PC-3 (cell line): ENCODE measurements at regions not wholly inside any gene's neighbourhood (a gene's known extent, or its start where the extent isn't known, plus 50 kb on each side); places are given as distances from the start of the nearest gene placed in this dataset.
"Not testable (repeated sequence)": the region's sequence is repeated elsewhere in the genome, so short reads cannot be mapped to it uniquely, and the experiment has no call there.

Source experiments
- ATAC-seq: fragments of 200-7000 bp; cut with Tn5 transposase; 2 replicates; pipeline ENCODE4 v1.9.1; 2020; ENCODE audit warnings: mild to moderate bottlenecking, moderate library complexity
- BruUV-seq: library from RNA; stranded (reverse); fragments of 400-500 nt; replicated peaks from 2 replicates; lab custom pipeline; 2021; lab: Mats Ljungman, UMichigan
- CTCF ChIA-PET: fragments of 300-600 bp; sonication (Branson Sonifier 250); formaldehyde crosslinking; loops from one replicate; lab custom pipeline; 2022; ENCODE audit warnings: antibody characterized with exemption; lab: Charles Lee
- POLR2A ChIA-PET: fragments of 300-600 bp; sonication (Branson Sonifier 250); formaldehyde crosslinking; loops from one replicate; lab custom pipeline; 2022; ENCODE audit warnings: antibody characterized with exemption; ENCODE audit not compliant: unreplicated experiment; lab: Charles Lee
- DNase-seq: peaks from one replicate; pipeline ENCODE4 v3.0.0-alpha.2; 2015
- H2AFZ ChIP-seq: fragments of 300-600 bp; sonication (generic); 2 replicates; pipeline ENCODE4 v1.6.0; 2016; ENCODE audit warnings: antibody characterized with exemption, low read length
- H3F3A ChIP-seq: fragments of 300-600 bp; sonication (generic); one replicate; pipeline ENCODE4 v1.6.0; 2017; ENCODE audit warnings: antibody characterized with exemption, low read length, control low read depth, mild to moderate bottlenecking; ENCODE audit not compliant: unreplicated experiment
- H3K27ac ChIP-seq: fragments of 300-600 bp; sonication (generic); 2 replicates; pipeline ENCODE4 v1.5.1; 2016; ENCODE audit warnings: mild to moderate bottlenecking, low read length
- H3K27me3 ChIP-seq: fragments of 300-600 bp; sonication (generic); 2 replicates; pipeline ENCODE4 v1.6.1; 2016; ENCODE audit warnings: low read length, mixed read lengths
- H3K36me3 ChIP-seq: fragments of 300-600 bp; sonication (generic); 2 replicates; pipeline ENCODE4 v1.6.1; 2016; ENCODE audit warnings: low read depth, mixed run types, low read length, mixed read lengths
- H3K4me1 ChIP-seq: fragments of 300-600 bp; sonication (generic); 2 replicates; pipeline ENCODE4 v1.5.1; 2016; ENCODE audit warnings: low read length; ENCODE audit not compliant: insufficient read depth
- H3K4me2 ChIP-seq: fragments of 300-600 bp; sonication (generic); 2 replicates; pipeline ENCODE4 v1.6.0; 2016; ENCODE audit warnings: low read length
- H3K4me3 ChIP-seq: fragments of 300-600 bp; sonication (generic); 2 replicates; pipeline ENCODE4 v1.5.1; 2016; ENCODE audit warnings: mild to moderate bottlenecking, low read length, mixed read lengths
- H3K79me2 ChIP-seq: fragments of 300-600 bp; sonication (generic); 2 replicates; pipeline ENCODE4 v1.6.1; 2017; ENCODE audit warnings: low read length, mixed read lengths
- H3K9ac ChIP-seq: fragments of 300-600 bp; sonication (generic); 2 replicates; pipeline ENCODE4 v1.6.0; 2016; ENCODE audit warnings: mild to moderate bottlenecking, low read length
- H3K9me2 ChIP-seq: fragments of 300-600 bp; sonication (generic); replicated peaks from 2 replicates; pipeline ENCODE4 v1.6.1; 2016; ENCODE audit warnings: mixed run types, low read length, mixed read lengths
- H3K9me3 ChIP-seq: fragments of 300-600 bp; sonication (generic); 2 replicates; pipeline ENCODE4 v1.6.1; 2016; ENCODE audit warnings: low read length, mixed read lengths
- H4K20me1 ChIP-seq: fragments of 300-600 bp; sonication (generic); 2 replicates; pipeline ENCODE4 v1.6.1; 2016; ENCODE audit warnings: low read length, mixed read lengths
- EZH2 ChIP-seq: fragments of 300-600 bp; sonication (generic); IDR thresholded peaks from one replicate; pipeline ENCODE4 v1.6.1; 2017; ENCODE audit warnings: antibody characterized with exemption, mild to moderate bottlenecking, low read length; ENCODE audit not compliant: unreplicated experiment
- EZH2phosphoT487 ChIP-seq: fragments of 300-600 bp; sonication (generic); IDR thresholded peaks from 2 replicates; pipeline ENCODE4 v1.6.1; 2018; ENCODE audit warnings: mild to moderate bottlenecking, antibody characterized with exemption, low read length, borderline replicate concordance
- intact Hi-C: fragments of 100-400 bp; cut with micrococcal nuclease; formaldehyde crosslinking; loops from 2 replicates; pipeline ENCODE4 v1.9.0; 2023
- TF ChIP-seq, protein P1 (sequence below): fragments of 300-600 bp; sonication (generic); conservative IDR thresholded peaks from 2 replicates; pipeline ENCODE4 v1.5.1; 2017; ENCODE audit warnings: antibody characterized with exemption, low read depth, mild to moderate bottlenecking, low read length

DNA sequence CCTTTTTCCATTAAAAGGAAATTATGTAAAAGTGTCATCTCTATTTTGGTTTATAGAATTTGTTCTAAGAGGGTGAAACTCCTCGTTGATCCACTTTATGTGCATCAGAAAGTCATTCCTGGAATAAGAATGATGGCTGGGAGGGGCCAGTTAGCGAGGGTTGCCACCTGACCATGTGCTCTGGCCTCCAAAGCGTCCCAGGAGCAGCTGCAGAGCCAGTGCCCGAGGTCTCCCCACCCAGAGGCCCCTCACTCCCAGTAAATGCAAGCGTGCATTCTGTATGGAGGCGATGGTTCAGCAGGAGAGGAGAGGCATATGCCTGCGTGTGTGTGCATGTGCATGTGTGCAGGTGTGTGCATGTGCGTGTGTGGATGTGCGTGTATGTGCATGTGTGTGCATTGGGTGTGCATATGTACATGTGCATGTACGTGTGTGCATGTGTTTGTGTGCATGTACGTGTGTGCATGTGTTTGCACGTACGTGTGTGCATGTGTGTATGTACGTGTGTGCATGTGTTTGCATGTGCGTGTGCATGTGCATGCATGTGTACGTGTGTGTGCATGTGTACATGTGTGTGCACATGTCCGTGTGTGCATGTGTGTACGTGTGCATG, 345.8 kb downstream of the TEX29 start:
- no peak for TF ChIP-seq EZH2phosphoT487
- TF ChIP-seq, protein P1, sequence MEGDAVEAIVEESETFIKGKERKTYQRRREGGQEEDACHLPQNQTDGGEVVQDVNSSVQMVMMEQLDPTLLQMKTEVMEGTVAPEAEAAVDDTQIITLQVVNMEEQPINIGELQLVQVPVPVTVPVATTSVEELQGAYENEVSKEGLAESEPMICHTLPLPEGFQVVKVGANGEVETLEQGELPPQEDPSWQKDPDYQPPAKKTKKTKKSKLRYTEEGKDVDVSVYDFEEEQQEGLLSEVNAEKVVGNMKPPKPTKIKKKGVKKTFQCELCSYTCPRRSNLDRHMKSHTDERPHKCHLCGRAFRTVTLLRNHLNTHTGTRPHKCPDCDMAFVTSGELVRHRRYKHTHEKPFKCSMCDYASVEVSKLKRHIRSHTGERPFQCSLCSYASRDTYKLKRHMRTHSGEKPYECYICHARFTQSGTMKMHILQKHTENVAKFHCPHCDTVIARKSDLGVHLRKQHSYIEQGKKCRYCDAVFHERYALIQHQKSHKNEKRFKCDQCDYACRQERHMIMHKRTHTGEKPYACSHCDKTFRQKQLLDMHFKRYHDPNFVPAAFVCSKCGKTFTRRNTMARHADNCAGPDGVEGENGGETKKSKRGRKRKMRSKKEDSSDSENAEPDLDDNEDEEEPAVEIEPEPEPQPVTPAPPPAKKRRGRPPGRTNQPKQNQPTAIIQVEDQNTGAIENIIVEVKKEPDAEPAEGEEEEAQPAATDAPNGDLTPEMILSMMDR, result no peak
- TF ChIP-seq EZH2, result no peak
- no peak for ATAC-seq
- Histone ChIP-seq H3K9me2 (no peaks in the 10 kb centered on the region), H3K27ac (no peak overlapping the region), H3K4me3 (no peak overlapping the region), H2AFZ (no peak overlapping the region), H3K36me3 (no peaks in the 10 kb centered on the region), H3K4me2 (no peak overlapping the region), H3K4me1 (no peaks in the 10 kb centered on the region), H4K20me1 (no peaks in the 10 kb centered on the region), H3K79me2 (no peaks in the 10 kb centered on the region), H3F3A (no peaks in the 10 kb centered on the region), H3K9ac (no peak overlapping the region), H3K9me3 (no peaks in the 10 kb centered on the region), H3K27me3 (peaks cover 32% of the 10 kb centered on the region)
- CTCF ChIA-PET, result no interaction called here
- POLR2A ChIA-PET, result no interaction called here
- intact Hi-C loops, result no loop called here
- no peak for DNase-seq
- BruUV-seq, result no TSS peak

DNA sequence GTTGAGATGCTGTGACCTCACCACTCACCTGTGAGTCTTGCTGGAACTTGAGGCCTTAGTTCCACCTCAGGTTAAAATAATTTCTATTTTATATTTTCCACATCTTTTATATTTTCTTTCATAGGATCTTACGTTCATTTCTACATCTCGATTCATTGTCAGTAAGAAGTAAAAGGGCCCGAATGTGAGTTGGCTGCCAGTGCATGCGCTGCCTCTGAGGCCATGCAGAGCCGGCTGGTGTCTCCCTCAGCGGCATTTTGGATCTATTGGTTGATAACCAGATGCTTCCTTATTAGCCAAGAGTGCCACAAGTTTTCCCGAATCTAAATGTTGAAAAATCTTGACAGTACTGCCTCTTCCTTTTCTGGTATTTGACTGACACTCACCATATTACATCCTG, 347.3 kb downstream of the TEX29 start:
- H3K36me3 ChIP-seq, result no peaks in the 10 kb centered on the region
- no TSS peak for BruUV-seq
- TF ChIP-seq EZH2, result no peak
- TF ChIP-seq EZH2phosphoT487, result no peak
- TF ChIP-seq, protein P1, result no peak
- H3K9me3 ChIP-seq, result no peaks in the 10 kb centered on the region
- intact Hi-C loops, result no loop called here
- no peak overlapping the region for H3K4me2 ChIP-seq
- no peaks in the 10 kb centered on the region for H3K79me2 ChIP-seq
- ChIA-PET POLR2A (no interaction called here), CTCF (no interaction called here)
- no peak overlapping the region for H3K4me3 ChIP-seq
- no peak overlapping the region for H3K27ac ChIP-seq
- no peaks in the 10 kb centered on the region for H3K4me1 ChIP-seq
- no peaks in the 10 kb centered on the region for H3K9me2 ChIP-seq
- H2AFZ ChIP-seq, result no peak overlapping the region
- no peaks in the 10 kb centered on the region for H3F3A ChIP-seq
- H4K20me1 ChIP-seq, result no peaks in the 10 kb centered on the region
- no peak overlapping the region for H3K9ac ChIP-seq
- no peak for DNase-seq
- ATAC-seq, result no peak
- peaks cover 32% of the 10 kb centered on the region for H3K27me3 ChIP-seq

DNA sequence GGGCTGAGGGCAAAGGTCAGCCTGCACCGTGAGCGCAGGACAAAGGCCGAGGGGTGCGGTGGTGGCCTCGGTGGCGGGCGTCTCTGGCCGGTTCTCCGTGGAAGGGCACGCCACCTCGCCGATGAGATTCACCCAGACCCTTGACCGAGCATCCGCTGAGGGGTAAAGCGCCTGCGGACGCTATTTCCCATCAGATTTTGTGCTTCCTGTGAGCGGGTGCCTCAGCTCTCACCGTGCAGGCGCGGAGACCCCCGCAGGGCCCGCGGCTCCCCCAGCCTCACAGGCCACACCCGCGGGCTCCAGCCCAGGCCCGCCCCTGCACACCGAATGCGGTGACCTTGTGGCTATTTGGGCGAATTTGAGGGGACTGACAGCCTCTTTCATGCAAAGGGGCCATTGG, 348.0 kb downstream of the TEX29 start:
- ChIA-PET CTCF (no interaction called here), POLR2A (no interaction called here)
- no peaks in the 10 kb centered on the region for H3K4me1 ChIP-seq
- no peaks in the 10 kb centered on the region for H3K36me3 ChIP-seq
- ATAC-seq, result no peak
- H2AFZ ChIP-seq, result no peak overlapping the region
- no peaks in the 10 kb centered on the region for H3F3A ChIP-seq
- TF ChIP-seq EZH2phosphoT487 (no peak), EZH2 (no peak)
- TF ChIP-seq, protein P1, result no peak
- DNase-seq, result no peak
- H3K27ac ChIP-seq, result no peak overlapping the region
- no peak overlapping the region for H3K4me2 ChIP-seq
- H4K20me1 ChIP-seq, result no peaks in the 10 kb centered on the region
- H3K27me3 ChIP-seq, result peaks cover 26% of the 10 kb centered on the region
- H3K79me2 ChIP-seq, result no peaks in the 10 kb centered on the region
- H3K9me2 ChIP-seq, result no peaks in the 10 kb centered on the region
- H3K9ac ChIP-seq, result no peak overlapping the region
- H3K4me3 ChIP-seq, result no peak overlapping the region
- no peaks in the 10 kb centered on the region for H3K9me3 ChIP-seq
- BruUV-seq, result no TSS peak
- intact Hi-C loops, result no loop called here

DNA sequence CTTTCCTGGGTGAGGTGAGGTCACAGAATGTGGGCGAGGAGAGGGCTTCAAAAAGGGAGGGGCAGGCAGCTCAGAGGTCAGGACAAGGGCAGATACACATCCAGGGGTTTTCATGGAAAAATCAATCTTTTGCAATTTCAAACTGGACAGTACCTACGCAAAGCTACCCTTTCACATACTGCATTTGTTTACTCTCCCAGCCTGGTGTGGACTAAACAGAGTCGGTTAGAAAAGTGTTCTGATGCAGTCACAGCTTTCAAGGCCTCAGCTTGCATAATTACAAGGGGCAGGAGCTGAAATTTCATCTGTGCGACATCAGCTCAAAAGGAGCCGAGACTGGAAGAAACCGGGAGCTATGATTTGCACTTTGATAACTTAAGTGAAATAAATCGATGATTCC, 351.8 kb downstream of the TEX29 start:
- DNase-seq, intact Hi-C loops, ATAC-seq, H3K4me2 ChIP-seq, H4K20me1 ChIP-seq, H3K79me2 ChIP-seq, H3K27me3 ChIP-seq, H3K4me3 ChIP-seq, H3K9me3 ChIP-seq, CTCF ChIA-PET, POLR2A ChIA-PET, H3K27ac ChIP-seq, H3K4me1 ChIP-seq, H3K36me3 ChIP-seq, H3K9me2 ChIP-seq, H3F3A ChIP-seq, H3K9ac ChIP-seq, BruUV-seq, H2AFZ ChIP-seq: not testable (repeated sequence)
